PC-9 (cell line): ENCODE measurements at regions not wholly inside any gene's neighbourhood (a gene's known extent, or its start where the extent isn't known, plus 50 kb on each side); places are given as distances from the start of the nearest gene placed in this dataset.

Experiments
- BruUV-seq: library from RNA; stranded (reverse); fragments of 400-500 nt; replicated peaks from 2 replicates; lab custom pipeline; 2021; lab: Mats Ljungman, UMichigan
- CTCF ChIA-PET: fragments of 300-600 bp; sonication (Branson Sonifier 250); formaldehyde crosslinking; loops from one replicate; lab custom pipeline; 2022; ENCODE audit warnings: antibody characterized with exemption; lab: Charles Lee
- POLR2A ChIA-PET: fragments of 300-600 bp; sonication (Branson Sonifier 250); formaldehyde crosslinking; loops from one replicate; lab custom pipeline; 2022; ENCODE audit warnings: antibody characterized with exemption; ENCODE audit not compliant: unreplicated experiment; lab: Charles Lee
- DNase-seq, 2 experiments: peaks; one replicate each; pipeline versions ENCODE4 v3.0.0 to v3.0.0-alpha.2; 2015 to 2022; ENCODE audit warnings: mixed read lengths in 1 of 2
- H2AFZ ChIP-seq: fragments of 200-600 bp; sonication (generic); 2 replicates; pipeline ENCODE4 v1.8.1; 2017; ENCODE audit warnings: antibody characterized with exemption
- H3F3A ChIP-seq: fragments of 200-600 bp; sonication (generic); 2 replicates; pipeline ENCODE4 v1.8.1; 2017; ENCODE audit warnings: antibody characterized with exemption, mild to moderate bottlenecking, low read depth; ENCODE audit not compliant: insufficient read depth
- H3K27ac ChIP-seq: fragments of 200-600 bp; sonication (generic); 2 replicates; pipeline ENCODE4 v1.6.1; 2016; ENCODE audit warnings: mixed run types
- H3K27me3 ChIP-seq: fragments of 200-600 bp; sonication (generic); 2 replicates; pipeline ENCODE4 v1.6.1; 2016; ENCODE audit warnings: low read depth, mixed run types; ENCODE audit not compliant: insufficient read depth
- H3K36me3 ChIP-seq: fragments of 200-600 bp; sonication (generic); 2 replicates; pipeline ENCODE4 v1.6.1; 2016; ENCODE audit warnings: low read depth, mixed run types
- H3K4me1 ChIP-seq: fragments of 200-600 bp; sonication (generic); replicated peaks from 2 replicates; pipeline ENCODE4 v1.6.1; 2016; ENCODE audit warnings: mixed run types; ENCODE audit not compliant: insufficient read depth
- H3K4me2 ChIP-seq: fragments of 200-600 bp; sonication (generic); 2 replicates; pipeline ENCODE4 v1.6.1; 2017; ENCODE audit warnings: mixed run types
- H3K4me3 ChIP-seq: fragments of 200-600 bp; sonication (generic); 2 replicates; pipeline ENCODE4 v1.6.1; 2016; ENCODE audit warnings: mixed run types
- H3K79me2 ChIP-seq: fragments of 200-600 bp; sonication (generic); 2 replicates; pipeline ENCODE4 v1.6.1; 2017; ENCODE audit warnings: low read depth, mixed run types
- H3K9me2 ChIP-seq: fragments of 200-600 bp; sonication (generic); 2 replicates; pipeline ENCODE4 v1.8.1; 2017; ENCODE audit warnings: mild to moderate bottlenecking; ENCODE audit not compliant: insufficient read depth
- H3K9me3 ChIP-seq: fragments of 200-600 bp; sonication (generic); 2 replicates; pipeline ENCODE4 v1.8.1; 2016; ENCODE audit warnings: low read depth; ENCODE audit not compliant: insufficient read depth
- H4K20me1 ChIP-seq: fragments of 200-600 bp; sonication (generic); 2 replicates; pipeline ENCODE4 v1.8.1; 2017; ENCODE audit not compliant: insufficient read depth
- EZH2 ChIP-seq: fragments of 200-600 bp; sonication (generic); IDR thresholded peaks from 2 replicates; pipeline ENCODE4 v1.8.0; 2017; ENCODE audit warnings: antibody characterized with exemption, low read depth
- intact Hi-C: fragments of 100-400 bp; cut with micrococcal nuclease; formaldehyde crosslinking; loops from one replicate; pipeline ENCODE4 v1.10.0; 2022; ENCODE audit not compliant: unreplicated experiment
- TF ChIP-seq, protein P1 (sequence below): fragments of 200-600 bp; sonication (generic); conservative IDR thresholded peaks from 2 replicates; pipeline ENCODE4 v1.6.1; 2017; ENCODE audit warnings: mixed run types, antibody characterized with exemption, mild to moderate bottlenecking, moderate library complexity

DNA sequence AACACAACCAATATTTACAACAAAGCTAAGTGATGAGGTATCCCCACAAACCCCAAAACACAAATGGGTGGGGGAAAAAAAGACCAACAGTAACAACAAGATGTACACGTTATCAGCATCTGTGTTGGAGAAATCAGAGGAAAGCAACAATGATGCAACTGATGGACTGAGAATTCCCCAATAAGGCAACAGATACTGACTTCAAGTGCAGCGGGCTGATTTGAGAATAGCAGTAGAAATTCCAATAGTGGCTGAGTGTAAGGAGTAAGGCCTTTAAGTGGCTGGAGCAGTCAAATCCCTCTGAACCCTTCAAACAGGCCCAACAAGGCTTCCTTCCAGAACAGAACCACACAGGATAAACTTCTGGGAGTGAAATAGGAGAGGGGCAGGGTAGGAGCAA, 97.6 kb downstream of the TM2D1 start:
- Histone ChIP-seq H3K9me2 (no peaks in the 10 kb centered on the region), H3K27ac (no peak overlapping the region), H2AFZ (no peak overlapping the region), H3F3A (no peaks in the 10 kb centered on the region), H3K79me2 (no peaks in the 10 kb centered on the region), H3K27me3 (no peaks in the 10 kb centered on the region), H3K4me1 (no peaks in the 10 kb centered on the region), H3K9me3 (no peaks in the 10 kb centered on the region), H3K36me3 (no peaks in the 10 kb centered on the region), H3K4me2 (no peak overlapping the region), H4K20me1 (no peaks in the 10 kb centered on the region), H3K4me3 (no peak overlapping the region)
- CTCF ChIA-PET: no interaction called here
- intact Hi-C loops: no loop called here
- no peak for DNase-seq
- BruUV-seq: no TSS peak
- TF ChIP-seq, protein P1, sequence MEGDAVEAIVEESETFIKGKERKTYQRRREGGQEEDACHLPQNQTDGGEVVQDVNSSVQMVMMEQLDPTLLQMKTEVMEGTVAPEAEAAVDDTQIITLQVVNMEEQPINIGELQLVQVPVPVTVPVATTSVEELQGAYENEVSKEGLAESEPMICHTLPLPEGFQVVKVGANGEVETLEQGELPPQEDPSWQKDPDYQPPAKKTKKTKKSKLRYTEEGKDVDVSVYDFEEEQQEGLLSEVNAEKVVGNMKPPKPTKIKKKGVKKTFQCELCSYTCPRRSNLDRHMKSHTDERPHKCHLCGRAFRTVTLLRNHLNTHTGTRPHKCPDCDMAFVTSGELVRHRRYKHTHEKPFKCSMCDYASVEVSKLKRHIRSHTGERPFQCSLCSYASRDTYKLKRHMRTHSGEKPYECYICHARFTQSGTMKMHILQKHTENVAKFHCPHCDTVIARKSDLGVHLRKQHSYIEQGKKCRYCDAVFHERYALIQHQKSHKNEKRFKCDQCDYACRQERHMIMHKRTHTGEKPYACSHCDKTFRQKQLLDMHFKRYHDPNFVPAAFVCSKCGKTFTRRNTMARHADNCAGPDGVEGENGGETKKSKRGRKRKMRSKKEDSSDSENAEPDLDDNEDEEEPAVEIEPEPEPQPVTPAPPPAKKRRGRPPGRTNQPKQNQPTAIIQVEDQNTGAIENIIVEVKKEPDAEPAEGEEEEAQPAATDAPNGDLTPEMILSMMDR: no peak
- TF ChIP-seq EZH2: no peak
- POLR2A ChIA-PET: no interaction called here

DNA sequence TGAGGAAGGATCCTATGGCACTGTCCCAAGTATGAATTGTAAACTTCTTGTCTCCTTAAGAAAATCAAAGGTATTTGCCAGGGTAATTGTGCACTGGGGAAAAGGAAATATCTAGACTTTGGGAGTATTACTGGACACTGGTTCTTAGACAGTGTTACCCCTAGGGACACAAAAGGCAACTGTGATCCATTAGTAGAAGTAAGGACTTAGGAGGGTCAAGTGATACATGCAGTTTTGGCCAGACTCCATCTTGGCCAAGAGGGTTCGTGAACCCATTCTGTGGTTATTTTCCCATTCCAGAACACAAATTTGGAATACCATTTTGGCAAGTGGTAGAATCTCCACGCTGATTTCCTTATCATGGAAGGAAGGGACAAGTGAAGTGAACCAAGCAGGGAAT, 98.1 kb downstream of the TM2D1 start:
- no peaks in the 10 kb centered on the region for H3K9me3 ChIP-seq
- BruUV-seq: no TSS peak
- DNase-seq: no peak
- intact Hi-C loops: no loop called here
- ChIA-PET CTCF (interaction anchor here (0.5 kb wide), 1 partner anchor 134 kb away, joined by 5 read pairs; no protein-coding TSS in a partner anchor), POLR2A (interaction anchor here (0.6 kb wide), 1 partner anchor 605 kb away, joined by 6 read pairs; no protein-coding TSS in a partner anchor)
- H3K79me2 ChIP-seq: no peaks in the 10 kb centered on the region
- no peaks in the 10 kb centered on the region for H3K27me3 ChIP-seq
- H3F3A ChIP-seq: no peaks in the 10 kb centered on the region
- no peaks in the 10 kb centered on the region for H3K36me3 ChIP-seq
- H2AFZ ChIP-seq: no peak overlapping the region
- H3K4me2 ChIP-seq: no peak overlapping the region
- H4K20me1 ChIP-seq: no peaks in the 10 kb centered on the region
- no peaks in the 10 kb centered on the region for H3K4me1 ChIP-seq
- H3K9me2 ChIP-seq: no peaks in the 10 kb centered on the region
- TF ChIP-seq EZH2: no peak
- TF ChIP-seq, protein P1: no peak
- no peak overlapping the region for H3K4me3 ChIP-seq
- H3K27ac ChIP-seq: no peak overlapping the region

DNA sequence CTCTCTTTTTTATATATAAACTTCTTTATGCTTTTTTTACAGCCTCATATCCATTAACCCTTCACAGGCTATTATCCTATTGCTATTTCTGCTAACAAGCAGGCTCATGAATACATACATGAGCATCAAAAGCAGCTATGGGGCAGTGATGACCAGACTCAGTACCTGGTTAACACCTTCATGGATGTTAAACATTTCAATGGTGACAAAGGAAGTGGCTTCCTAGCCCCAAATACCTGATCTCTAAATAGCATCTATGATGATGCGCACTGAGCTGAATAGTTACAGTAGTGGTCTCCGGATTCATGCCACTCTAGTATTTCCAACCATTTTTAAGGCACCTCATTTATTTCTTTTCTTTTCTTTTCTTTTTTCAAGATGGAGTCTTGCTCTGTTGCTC, 101.1 kb downstream of the TM2D1 start:
- no peak overlapping the region for H3K4me3 ChIP-seq
- no TSS peak for BruUV-seq
- H3K79me2 ChIP-seq: no peaks in the 10 kb centered on the region
- no peak overlapping the region for H2AFZ ChIP-seq
- no peaks in the 10 kb centered on the region for H3K36me3 ChIP-seq
- no peaks in the 10 kb centered on the region for H3K27me3 ChIP-seq
- no peaks in the 10 kb centered on the region for H3K9me3 ChIP-seq
- no peaks in the 10 kb centered on the region for H3K9me2 ChIP-seq
- intact Hi-C loops: no loop called here
- no peak for TF ChIP-seq EZH2
- TF ChIP-seq, protein P1: no peak
- DNase-seq: no peak
- no peak overlapping the region for H3K27ac ChIP-seq
- ChIA-PET POLR2A (no interaction called here), CTCF (no interaction called here)
- no peaks in the 10 kb centered on the region for H3F3A ChIP-seq
- H3K4me2 ChIP-seq: no peak overlapping the region
- H3K4me1 ChIP-seq: no peaks in the 10 kb centered on the region
- no peaks in the 10 kb centered on the region for H4K20me1 ChIP-seq
